HL-60 (cell line): ENCODE measurements at regions not wholly inside any gene's neighbourhood (a gene's known extent, or its start where the extent isn't known, plus 50 kb on each side); places are given as distances from the start of the nearest gene placed in this dataset.

Source experiments
- DNase-seq, 2 experiments: peaks; one replicate each; pipeline ENCODE4 v3.0.0-alpha.2; 2010 to 2020; ENCODE audit warnings: low read depth in 1 of 2, low spot score in 1 of 2
- H3K27ac ChIP-seq: fragments of 250-450 bp; sonication (Bioruptor Pico); replicated peaks from 2 replicates; pipeline ENCODE4 v1.5.1; 2020; ENCODE audit warnings: mild to moderate bottlenecking, moderate library complexity
- H3K27me3 ChIP-seq: fragments of 250-450 bp; sonication (Bioruptor Pico); 2 replicates; pipeline ENCODE4 v1.5.1; 2021; ENCODE audit warnings: mild to moderate bottlenecking, moderate library complexity; ENCODE audit not compliant: insufficient read depth, poor library complexity, severe bottlenecking
- H3K4me3 ChIP-seq: replicated peaks from 2 replicates; pipeline ENCODE4 v1.5.1; 2011; ENCODE audit warnings: mild to moderate bottlenecking, control low read depth, low read length; ENCODE audit not compliant: insufficient read depth
- GABPA ChIP-seq: IDR thresholded peaks from 2 replicates; pipeline ENCODE4 v1.6.1; 2012; ENCODE audit warnings: low read depth
- POLR2AphosphoS5 ChIP-seq: IDR thresholded peaks from 2 replicates; pipeline ENCODE4 v1.6.1; 2012; ENCODE audit warnings: low read depth
- REST ChIP-seq: IDR thresholded peaks from 2 replicates; pipeline ENCODE4 v1.6.1; 2012; ENCODE audit warnings: low read depth; ENCODE audit not compliant: insufficient replicate concordance
- SPI1 ChIP-seq: IDR thresholded peaks from 2 replicates; pipeline ENCODE4 v1.6.1; 2012; ENCODE audit warnings: low read depth, mild to moderate bottlenecking, borderline replicate concordance
- TF ChIP-seq, protein P1 (sequence below): IDR thresholded peaks from one replicate; pipeline ENCODE4 v1.5.1; 2011; ENCODE audit warnings: low read length, control low read depth, inconsistent platforms; ENCODE audit not compliant: insufficient read depth

DNA sequence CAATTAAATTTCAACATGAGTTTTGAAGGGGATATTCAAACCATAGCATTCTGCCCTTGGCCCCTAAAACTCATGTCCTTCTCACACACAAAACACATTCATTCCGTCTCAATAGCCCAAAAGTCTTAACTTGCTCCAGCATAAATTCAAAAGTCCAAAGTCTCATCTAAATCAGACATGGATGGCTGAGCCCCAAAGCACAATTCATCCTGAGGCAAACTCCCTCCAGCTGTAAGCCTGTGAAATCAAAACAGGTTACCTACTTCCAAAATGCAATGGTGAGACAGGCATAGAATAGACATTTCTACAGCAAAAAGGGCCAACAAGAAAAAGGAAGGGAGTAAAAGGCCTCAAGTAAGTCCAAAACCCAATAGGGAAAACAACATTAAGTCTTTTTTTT, 245.8 kb downstream of the TTC32 start:
- no peak overlapping the region for H3K4me3 ChIP-seq
- no peak for TF ChIP-seq SPI1
- no peak for TF ChIP-seq REST
- TF ChIP-seq, protein P1, sequence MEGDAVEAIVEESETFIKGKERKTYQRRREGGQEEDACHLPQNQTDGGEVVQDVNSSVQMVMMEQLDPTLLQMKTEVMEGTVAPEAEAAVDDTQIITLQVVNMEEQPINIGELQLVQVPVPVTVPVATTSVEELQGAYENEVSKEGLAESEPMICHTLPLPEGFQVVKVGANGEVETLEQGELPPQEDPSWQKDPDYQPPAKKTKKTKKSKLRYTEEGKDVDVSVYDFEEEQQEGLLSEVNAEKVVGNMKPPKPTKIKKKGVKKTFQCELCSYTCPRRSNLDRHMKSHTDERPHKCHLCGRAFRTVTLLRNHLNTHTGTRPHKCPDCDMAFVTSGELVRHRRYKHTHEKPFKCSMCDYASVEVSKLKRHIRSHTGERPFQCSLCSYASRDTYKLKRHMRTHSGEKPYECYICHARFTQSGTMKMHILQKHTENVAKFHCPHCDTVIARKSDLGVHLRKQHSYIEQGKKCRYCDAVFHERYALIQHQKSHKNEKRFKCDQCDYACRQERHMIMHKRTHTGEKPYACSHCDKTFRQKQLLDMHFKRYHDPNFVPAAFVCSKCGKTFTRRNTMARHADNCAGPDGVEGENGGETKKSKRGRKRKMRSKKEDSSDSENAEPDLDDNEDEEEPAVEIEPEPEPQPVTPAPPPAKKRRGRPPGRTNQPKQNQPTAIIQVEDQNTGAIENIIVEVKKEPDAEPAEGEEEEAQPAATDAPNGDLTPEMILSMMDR: no peak
- no peak for TF ChIP-seq GABPA
- TF ChIP-seq POLR2AphosphoS5: no peak
- no peaks in the 10 kb centered on the region for H3K27me3 ChIP-seq
- no peak for DNase-seq
- H3K27ac ChIP-seq: no peak overlapping the region

DNA sequence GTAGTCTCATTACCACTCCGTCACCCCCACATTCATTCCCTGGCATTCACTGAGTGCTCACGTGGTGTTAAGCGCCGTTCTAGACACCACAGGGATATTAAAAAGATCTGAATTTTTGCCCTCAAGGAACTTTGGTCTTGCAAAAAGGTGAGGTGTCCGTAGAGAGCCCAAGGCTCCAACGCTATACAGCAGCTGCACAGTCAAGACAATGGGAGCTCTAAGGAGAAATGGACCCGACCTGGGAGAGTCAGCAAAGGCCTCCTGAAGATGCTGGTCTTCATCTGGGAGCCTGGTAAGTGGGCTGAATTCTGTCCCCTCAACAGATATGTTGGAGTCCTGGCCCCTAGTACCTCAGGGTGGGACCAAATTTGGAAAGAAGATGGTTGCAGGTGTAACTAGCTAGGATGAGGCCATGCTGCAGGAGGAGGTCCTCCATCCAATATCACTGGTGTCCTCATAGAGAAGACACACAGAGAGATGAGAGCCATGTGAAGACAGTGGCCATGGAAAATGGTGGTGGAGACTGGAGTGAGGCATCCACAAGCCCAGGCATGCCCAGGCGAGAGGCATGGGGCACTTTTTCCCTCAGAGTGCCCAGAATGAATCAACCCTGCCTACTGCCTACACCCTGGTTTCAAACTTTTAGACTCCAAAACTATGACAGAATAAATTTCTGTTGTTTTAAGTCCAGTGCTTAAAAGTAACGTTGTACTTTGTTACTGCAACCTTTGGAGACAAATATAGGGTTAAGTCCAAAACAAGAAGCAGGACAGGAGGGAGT, 247.3 kb downstream of the TTC32 start:
- no peak for TF ChIP-seq REST
- TF ChIP-seq POLR2AphosphoS5: no peak
- no peak for TF ChIP-seq SPI1
- TF ChIP-seq GABPA: no peak
- TF ChIP-seq, protein P1: no peak
- H3K27ac ChIP-seq: no peak overlapping the region
- no peaks in the 10 kb centered on the region for H3K27me3 ChIP-seq
- no peak for DNase-seq
- H3K4me3 ChIP-seq: no peak overlapping the region

- Histone ChIP-seq H3K27ac (no peak overlapping the region), H3K27me3 (no peaks in the 10 kb centered on the region), H3K4me3 (no peak overlapping the region)
- TF ChIP-seq GABPA (no peak), SPI1 (no peak), REST (no peak), POLR2AphosphoS5 (no peak)
- TF ChIP-seq, protein P1: no peak
- DNase-seq: no peak
Measured at GRCh38 chr2:19653509-19653908, 248.3 kb downstream of the TTC32 start.
